ENCODE measurements at regions not wholly inside any gene's neighbourhood (a gene's known extent, or its start where the extent isn't known, plus 50 kb on each side); places are given as distances from the start of the nearest gene placed in this dataset.

- FAIRE-seq (no peak), DNase-seq (ENCODE audit: insufficient read length, low spot score) (no peak)
- TF ChIP-seq POLR2A (IDR thresholded peaks at IDR 0.05; ENCODE audit: low read depth, low read length): no peak
Observed at GRCh38 chr1:99573431-99574217, 72.3 kb upstream of the PALMD start.

DNA sequence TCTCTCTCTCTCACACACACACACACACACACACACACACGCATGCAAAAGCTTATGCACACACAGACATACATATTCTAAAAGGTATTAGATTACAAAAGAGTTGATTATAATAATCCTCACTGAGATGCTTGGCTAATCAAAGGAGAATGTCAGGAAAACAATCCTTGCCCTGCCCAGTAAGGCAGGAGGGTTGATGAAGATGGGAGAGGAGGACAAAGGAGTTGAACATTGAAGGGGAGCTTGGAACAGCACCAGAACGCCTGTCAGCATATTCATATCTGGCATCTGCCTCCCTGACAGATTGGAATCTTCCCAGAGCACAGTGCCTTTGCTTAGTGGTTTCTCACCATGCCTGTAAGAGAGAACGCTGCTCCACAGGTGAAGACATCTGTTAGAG, 68.6 kb upstream of the PALMD start:
- TF ChIP-seq POLR2A (IDR thresholded peaks at IDR 0.05; ENCODE audit: low read depth, low read length): no peak
- DNase-seq (ENCODE audit: insufficient read length, low spot score) (no peak), FAIRE-seq (no peak)

- FAIRE-seq (no peak), DNase-seq (ENCODE audit: insufficient read length, low spot score) (no peak)
- TF ChIP-seq POLR2A (IDR thresholded peaks at IDR 0.05; ENCODE audit: low read depth, low read length): no peak
Observed at GRCh38 chr1:99579691-99580172, 66.2 kb upstream of the PALMD start.

GRCh38 chr1:99580451-99580850, 65.5 kb upstream of the PALMD start:
- DNase-seq (ENCODE audit: insufficient read length, low spot score) (no peak), FAIRE-seq (peak; percentile 20)
- TF ChIP-seq POLR2A (IDR thresholded peaks at IDR 0.05; ENCODE audit: low read depth, low read length): no peak

- TF ChIP-seq POLR2A (IDR thresholded peaks at IDR 0.05; ENCODE audit: low read depth, low read length): no peak
- no peak for FAIRE-seq
- no peak for DNase-seq (ENCODE audit: insufficient read length, low spot score)
Observed at GRCh38 chr1:99587008-99587407, 58.9 kb upstream of the PALMD start.

GRCh38 chr1:99589186-99589636, 56.7 kb upstream of the PALMD start:
- no peak for TF ChIP-seq POLR2A (IDR thresholded peaks at IDR 0.05; ENCODE audit: low read depth, low read length)
- FAIRE-seq (peak; percentile 6), DNase-seq (ENCODE audit: insufficient read length, low spot score) (no peak)

- DNase-seq (ENCODE audit: insufficient read length, low spot score) (peak; percentile 11), FAIRE-seq (peak; percentile 100)
- TF ChIP-seq POLR2A (IDR thresholded peaks at IDR 0.05; ENCODE audit: low read depth, low read length): no peak
Observed at GRCh38 chr1:99590578-99591209, 55.2 kb upstream of the PALMD start.

- DNase-seq (ENCODE audit: insufficient read length, low spot score): no peak
- peak; percentile 73 for FAIRE-seq
- TF ChIP-seq POLR2A (IDR thresholded peaks at IDR 0.05; ENCODE audit: low read depth, low read length): no peak
Observed at GRCh38 chr1:99591886-99592285, 54.0 kb upstream of the PALMD start.

- FAIRE-seq: no peak
- no peak for TF ChIP-seq POLR2A (IDR thresholded peaks at IDR 0.05; ENCODE audit: low read depth, low read length)
- DNase-seq (ENCODE audit: insufficient read length, low spot score): no peak
Observed at GRCh38 chr1:99594205-99594604, 51.7 kb upstream of the PALMD start.

DNA sequence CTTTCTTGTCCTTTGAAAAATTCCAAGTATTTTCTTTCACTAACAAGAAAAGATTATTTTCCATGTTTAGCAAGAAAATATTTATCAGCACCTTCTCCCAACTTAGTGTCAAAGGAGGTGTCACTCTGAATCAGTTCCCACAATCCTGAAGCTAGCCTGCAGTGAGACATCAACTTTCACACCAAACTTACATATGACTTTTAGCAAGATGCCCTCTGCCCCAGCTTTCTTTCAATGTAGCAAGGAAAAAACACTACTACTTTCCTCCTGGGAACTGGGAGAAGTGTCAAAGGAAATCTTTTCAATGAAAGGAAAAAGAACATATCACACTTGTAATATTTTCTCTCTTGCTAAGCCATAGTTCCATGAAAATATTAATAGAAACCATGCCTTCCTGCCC, 50.9 kb upstream of the PALMD start:
- DNase-seq (ENCODE audit: insufficient read length, low spot score) (no peak), FAIRE-seq (no peak)
- no peak for TF ChIP-seq POLR2A (IDR thresholded peaks at IDR 0.05; ENCODE audit: low read depth, low read length)

GRCh38 chr1:99595441-99595840, 50.5 kb upstream of the PALMD start:
- FAIRE-seq: no peak
- no peak for TF ChIP-seq POLR2A (IDR thresholded peaks at IDR 0.05; ENCODE audit: low read depth, low read length)
- no peak for DNase-seq (ENCODE audit: insufficient read length, low spot score)
